NCI-H2171 (cell line): ENCODE measurements at regions not wholly inside any gene's neighbourhood (a gene's known extent, or its start where the extent isn't known, plus 50 kb on each side); places are given as distances from the start of the nearest gene placed in this dataset.

ENCODE experiments used
- DNase-seq: peaks from one replicate; lab custom pipeline; 2025; lab: John Stamatoyannopoulos, UW

DNA sequence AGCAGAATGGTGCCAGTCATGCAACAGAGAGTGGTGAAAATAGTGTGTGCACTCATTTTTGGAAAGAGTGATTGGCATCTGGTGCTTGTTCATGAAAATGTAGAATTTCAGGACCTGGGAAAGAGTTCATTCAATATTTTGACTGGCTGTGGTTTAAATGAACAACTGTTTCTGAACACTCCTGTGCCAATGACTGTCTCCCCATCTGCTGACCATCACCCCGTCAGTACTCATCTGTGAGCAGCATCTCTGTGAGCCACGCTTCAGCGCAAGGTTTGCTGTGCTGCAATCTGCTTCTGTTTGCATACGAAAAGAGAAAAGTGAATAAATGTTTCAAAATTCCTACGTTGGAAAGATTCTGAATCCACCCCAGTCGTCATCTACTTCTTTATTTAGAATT is 77.9 kb upstream of the RUNX1 start:
- DNase-seq = no peak

DNA sequence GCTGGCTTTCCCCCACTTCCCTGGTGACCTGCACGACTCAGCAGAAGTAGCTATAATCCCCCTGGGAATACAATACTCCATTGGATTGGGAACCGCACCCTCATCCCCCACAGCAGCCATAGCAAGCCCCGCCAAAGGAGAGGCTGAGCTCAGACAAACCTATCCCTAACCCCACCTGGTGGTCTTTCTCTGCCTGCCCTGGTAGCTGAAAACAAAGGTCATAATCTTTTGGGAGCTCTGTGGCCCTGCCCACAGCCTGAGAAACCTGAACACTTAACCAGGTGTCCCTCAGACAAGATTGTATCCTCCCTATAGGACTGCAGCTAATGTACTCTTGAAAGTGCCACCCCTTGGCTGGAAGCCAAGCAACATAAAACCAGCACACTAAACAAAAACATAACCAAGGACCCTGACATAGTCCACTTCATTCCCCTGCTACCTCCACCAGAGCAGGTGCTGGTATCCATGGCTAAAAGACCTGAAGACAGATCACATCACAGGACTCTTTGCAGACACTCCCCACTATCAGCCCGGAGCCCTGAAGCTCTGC is 71.6 kb upstream of the RUNX1 start:
- DNase-seq = no peak

DNA sequence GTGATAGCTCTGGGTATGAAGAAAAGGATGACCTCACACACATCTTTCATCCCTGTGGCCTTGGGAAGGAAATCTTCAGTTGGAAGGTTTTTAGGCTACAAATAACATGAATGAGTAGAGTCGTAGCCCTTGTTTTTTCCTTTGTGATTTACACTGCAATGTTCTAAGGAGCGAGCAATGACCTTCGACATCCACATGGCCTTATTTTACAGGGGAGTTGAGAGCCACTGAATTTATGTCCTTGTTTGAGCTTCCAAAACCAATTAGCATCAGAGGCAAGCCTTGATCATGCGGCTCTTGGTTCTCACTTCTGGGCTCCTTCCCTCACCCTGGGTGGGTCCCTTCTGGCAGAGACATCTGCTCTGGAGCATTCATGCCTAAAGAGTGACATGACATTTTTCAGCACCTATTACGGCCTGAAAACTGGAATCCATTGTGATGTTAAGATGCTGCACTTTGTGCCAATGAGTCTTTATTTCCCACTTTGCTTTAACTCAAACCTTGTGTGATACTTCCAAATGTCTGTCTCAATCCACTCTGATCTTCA is 70.5 kb upstream of the RUNX1 start:
- no peak for DNase-seq

DNA sequence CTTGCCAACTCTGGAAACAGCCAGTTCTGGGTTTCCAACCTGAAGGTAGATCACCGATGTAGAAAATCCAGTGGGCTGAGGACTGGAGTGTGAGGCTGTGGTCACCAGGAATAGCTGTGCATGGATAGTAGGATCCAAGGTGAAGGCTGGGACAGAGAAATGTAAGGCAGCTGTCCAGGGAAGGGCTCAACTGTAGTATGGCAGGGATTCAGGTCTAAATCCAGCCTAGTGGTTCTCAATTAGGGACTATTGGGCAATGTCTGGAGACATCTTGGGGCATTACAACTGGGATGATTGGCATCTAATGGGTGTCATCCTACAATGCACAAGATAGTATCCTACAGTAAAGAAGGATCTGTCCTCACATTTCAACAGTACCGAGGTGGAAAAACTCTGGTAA is 67.7 kb upstream of the RUNX1 start:
- no peak for DNase-seq

DNA sequence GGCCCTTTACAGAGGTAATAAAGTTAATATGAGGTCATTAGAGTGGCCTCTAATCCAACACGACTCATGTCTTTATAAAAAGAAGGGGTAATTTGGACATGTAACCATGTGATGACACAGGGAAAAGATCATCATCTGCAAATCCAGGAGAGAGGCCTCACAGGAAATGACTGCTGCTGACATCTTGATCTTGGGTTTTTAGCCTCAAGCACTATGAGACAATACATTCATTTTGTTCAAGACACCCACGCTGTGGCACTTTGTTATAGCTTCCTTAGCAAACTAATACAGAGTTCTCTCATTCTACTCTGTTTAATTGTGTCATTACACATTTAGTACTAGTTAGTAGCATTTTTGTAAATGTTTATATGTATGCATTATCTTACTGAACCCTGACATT is 64.0 kb upstream of the RUNX1 start:
- no peak for DNase-seq

DNA sequence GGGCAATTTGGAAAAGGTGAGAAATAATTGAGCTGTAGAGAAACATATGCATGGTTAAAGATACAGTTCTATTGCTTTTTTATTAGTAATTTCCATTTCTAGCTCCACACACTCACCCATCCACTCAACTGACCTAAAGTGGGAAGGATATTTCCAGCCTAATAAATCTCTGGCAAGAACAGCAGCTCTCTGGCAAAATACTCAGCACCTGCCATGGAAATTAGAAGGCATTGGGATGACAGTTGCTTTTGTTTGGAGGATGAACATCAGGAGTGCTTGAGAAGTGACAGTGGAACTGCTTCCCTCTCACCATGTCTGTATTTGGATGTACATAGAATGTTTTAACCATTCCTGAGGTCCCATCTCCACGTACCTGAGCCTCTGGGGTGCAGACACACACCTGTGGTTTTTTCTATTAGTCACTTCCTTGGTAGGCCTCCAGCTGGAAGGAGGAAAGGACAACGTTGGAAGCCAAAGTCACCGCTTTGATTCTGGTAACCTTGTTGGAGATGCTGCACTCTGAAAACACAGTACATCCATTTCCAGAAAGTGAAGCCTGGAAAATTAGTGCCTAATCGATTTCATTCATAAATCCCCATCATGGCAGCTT is 62.3 kb upstream of the RUNX1 start:
- DNase-seq = no peak

DNA sequence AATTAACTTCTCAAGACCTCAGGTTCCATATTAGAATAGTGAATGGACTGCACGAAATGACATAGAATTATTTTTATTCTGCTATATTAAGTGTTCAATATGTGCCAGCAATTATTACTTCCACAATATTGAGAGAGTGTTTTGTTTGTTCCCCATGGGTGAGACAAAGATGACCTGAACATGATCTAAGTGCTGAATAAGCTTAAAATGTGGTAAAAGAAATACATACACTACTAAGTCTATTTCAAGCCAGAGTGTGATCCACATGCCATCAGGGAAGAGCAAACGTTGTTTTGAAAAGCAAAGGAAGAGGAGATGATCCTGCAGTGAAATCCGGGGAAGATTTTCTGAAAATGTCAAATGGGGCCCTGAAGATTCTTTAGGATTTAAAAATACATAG is 59.8 kb upstream of the RUNX1 start:
- no peak for DNase-seq

DNA sequence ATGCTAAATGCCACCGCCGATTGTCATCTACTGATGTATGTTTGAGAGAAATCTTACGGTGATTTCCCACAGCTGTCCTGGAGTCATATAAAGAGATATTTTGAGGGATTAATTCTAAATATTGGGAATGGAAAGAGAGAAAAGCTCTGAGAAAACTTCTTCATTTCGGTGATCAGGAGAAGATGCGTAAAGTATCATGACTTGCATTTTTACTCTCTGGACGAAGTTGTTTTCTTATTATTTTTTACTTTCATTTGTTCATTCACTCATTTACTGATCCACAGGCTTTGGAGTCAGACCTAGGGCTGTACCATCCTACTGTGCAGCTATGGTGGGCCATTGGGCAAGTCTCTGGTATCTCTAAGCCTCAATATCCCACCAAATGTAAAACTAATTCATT is 58.4 kb upstream of the RUNX1 start:
- no peak for DNase-seq

DNA sequence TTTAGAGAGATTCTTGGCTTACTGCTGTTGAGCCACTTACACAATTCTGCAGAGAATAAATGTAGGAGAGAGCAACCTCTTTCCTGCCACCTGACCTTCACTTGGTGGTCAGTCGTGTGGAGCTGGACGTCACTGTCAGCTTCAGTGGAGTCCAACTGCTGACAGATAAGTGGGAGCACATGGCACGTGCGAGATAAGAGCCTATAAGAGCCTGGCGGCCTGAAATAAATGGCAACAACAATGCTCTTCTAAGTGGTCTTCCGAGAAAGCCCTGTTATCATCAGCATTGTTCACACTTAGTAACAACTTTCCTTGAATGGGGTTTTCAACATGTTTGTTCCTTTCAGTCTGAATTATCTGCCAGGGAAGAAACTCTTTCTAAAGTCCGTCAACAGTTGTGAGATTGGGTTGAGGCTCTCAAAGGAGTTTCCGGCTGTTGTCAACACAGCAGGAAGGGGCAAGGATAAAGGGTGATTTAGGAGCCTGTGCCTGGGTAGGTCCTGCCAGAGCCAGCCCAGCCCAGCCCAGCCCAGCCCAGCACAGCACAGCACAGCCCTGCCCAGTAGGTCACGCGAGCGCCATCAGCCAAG is 57.2 kb upstream of the RUNX1 start:
- no peak for DNase-seq

DNA sequence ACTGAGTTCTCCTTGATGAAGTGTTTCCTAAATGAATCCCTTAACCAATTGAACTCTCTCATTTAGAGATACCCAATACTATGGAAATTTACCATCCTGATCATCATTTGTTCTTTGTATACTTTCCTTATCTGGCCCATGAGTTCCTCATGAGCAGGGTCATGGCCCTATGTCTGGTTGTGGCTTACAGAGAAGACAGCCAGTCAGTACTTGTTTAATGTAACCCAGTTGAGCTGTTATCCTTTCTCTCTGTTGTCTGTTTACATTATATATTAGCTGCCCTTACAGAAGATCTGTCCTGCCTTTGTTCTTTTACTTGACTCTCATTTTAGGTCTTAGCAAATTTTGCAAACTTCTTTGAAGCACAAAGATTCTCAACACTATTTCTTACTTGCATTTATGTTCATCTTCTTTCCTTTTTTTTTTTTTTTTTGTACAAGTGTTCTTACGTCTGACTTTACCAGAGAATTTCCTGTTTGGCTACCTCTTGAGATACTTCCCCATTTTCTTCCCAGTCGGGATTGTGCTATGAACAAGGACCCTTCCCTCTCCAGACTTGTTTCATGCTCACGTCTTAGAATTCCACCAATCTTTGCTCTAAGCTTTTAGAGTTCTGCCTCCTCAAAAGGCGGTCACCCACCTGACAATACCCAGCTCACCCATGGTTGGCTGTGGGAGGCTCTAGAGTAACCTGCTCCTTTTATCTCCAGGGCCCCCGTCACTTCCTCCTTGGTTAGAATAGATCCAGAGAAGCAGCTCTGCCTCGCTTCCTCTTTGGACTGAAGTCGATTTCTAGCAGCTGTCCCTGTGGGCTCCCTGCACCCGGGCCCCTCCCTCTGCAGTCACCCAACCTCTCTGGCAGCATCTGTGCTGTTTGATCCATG is 53.6 kb upstream of the RUNX1 start:
- DNase-seq = no peak

DNA sequence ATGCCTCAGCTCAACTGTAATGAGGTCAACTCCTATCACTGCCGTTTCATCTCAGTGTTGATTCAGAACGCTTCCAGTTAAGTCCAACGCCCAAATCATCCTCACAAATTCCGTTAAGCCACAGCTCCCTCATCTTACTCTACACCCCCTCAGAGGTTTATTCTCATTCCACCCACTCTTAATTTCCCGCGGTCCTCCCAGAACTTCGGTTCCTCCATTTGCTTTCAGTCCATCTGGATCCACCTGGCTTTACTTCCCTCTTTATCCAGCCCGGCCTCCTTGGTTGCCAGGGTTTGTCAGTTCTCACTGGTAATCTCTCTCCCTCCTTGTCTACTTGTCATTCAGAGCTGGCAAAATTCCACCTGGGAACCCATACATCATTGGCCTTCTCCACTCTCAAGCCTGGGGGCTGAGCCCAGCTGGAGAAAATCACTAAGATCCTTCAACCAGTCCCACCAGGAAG is 51.3 kb upstream of the RUNX1 start:
- DNase-seq = no peak

DNA sequence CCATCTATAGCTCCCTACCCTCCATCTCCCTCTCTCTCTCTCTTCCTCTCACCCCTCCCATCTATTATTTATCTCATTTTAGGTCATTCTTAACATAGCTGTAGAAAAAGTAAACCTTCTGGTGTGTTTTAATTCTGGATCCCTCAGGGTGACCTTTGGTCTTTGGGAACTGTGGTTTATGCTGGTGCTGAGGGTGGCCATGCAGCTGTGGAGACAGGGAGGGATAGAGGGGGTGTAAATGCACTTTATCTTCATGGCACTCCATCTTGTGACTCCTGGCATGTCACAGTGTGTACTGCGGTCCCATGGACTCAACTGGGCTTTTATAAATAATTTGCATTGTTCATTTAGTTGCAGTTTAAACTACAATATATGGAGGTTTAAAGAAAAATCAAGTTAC is 50.2 kb upstream of the RUNX1 start:
- no peak for DNase-seq
